ENCODE measurements at regions not wholly inside any gene's neighbourhood (a gene's known extent, or its start where the extent isn't known, plus 50 kb on each side); places are given as distances from the start of the nearest gene placed in this dataset.

DNA sequence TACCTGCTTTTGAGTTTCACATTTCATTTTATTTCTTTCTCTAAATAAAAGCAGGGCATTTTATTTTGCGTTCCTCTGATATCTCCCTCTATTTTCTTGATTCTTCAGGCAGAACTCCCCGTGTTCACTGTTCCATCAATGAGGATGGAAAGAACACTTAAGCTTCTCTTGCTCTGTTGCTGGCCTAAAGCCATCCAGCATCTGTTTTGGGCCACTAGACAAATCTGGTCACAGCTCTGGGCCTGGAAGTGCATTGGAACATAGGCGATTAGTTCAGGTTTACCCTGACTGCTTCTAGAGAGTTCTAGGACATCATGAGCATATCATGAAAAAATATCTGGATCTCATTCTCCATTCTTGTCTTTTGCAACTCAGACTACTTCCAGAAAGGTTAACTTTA lies 611.2 kb downstream of the UTRN start:
- no peak for DNase-seq
- Histone ChIP-seq H3K14ac (ENCODE audit: insufficient read depth, low read length) (no peak overlapping the region), H3K23me2 (ENCODE audit: insufficient read length, low read depth, low read length, poor library complexity, severe bottlenecking) (no peaks in the 10 kb centered on the region), H3K4ac (ENCODE audit: low read depth, low read length) (no peak overlapping the region), H3T11ph (ENCODE audit: low read length) (no peak overlapping the region), H3K56ac (ENCODE audit: insufficient read length, low read depth, low read length) (no peak overlapping the region), H3K4me1 (ENCODE audit: insufficient read depth, low read length) (no peaks in the 10 kb centered on the region; the same call in 1 of the 2 replicates), H2BK5ac (ENCODE audit: insufficient read length, low read length) (no peak overlapping the region), H3K23ac (ENCODE audit: insufficient read length, low read depth, low read length) (no peak overlapping the region), H2AFZ (ENCODE audit: low read length) (no peak overlapping the region), H3K9ac (ENCODE audit: extremely low read depth, insufficient read length, low read length) (no peak overlapping the region), H2BK20ac (ENCODE audit: low read depth, low read length, poor library complexity, severe bottlenecking) (no peak overlapping the region), H4K5ac (ENCODE audit: insufficient read length, low read depth, low read length) (no peak overlapping the region), H3K27me3 (ENCODE audit: insufficient read depth, low read length) (no peaks in the 10 kb centered on the region), H2AK5ac (ENCODE audit: insufficient read length, low read length) (no peak overlapping the region), H4K8ac (replicated peaks; ENCODE audit: insufficient read length, low read depth, low read length) (no peak overlapping the region), H3K79me1 (ENCODE audit: insufficient read depth, low read depth, low read length, poor library complexity, severe bottlenecking) (no peaks in the 10 kb centered on the region), H3K18ac (ENCODE audit: insufficient read length, low read depth, low read length) (no peak overlapping the region), H2BK120ac (ENCODE audit: low read depth, low read length, poor library complexity, severe bottlenecking) (no peak overlapping the region), H2BK15ac (ENCODE audit: low read depth, low read length) (no peak overlapping the region), H3K9me3 (ENCODE audit: control insufficient read depth, low read depth, low read length) (no peaks in the 10 kb centered on the region), H3K79me2 (ENCODE audit: insufficient read depth, low read length) (no peaks in the 10 kb centered on the region), H4K91ac (ENCODE audit: insufficient read length, low read depth, low read length) (no peak overlapping the region), H3K4me2 (ENCODE audit: insufficient read depth, insufficient read length, low read length) (no peak overlapping the region), H2BK12ac (ENCODE audit: insufficient read length, low read depth, low read length) (no peak overlapping the region), H4K20me1 (ENCODE audit: control insufficient read depth, insufficient read depth, insufficient read length) (no peaks in the 10 kb centered on the region), H3K27ac (ENCODE audit: insufficient read length, low read depth, low read length) (no peak overlapping the region)
- H3K4me1 Mint-ChIP-seq = peaks cover 19 to 26% of the 10 kb centered on the region in 2 experiments
- peaks cover 10% of the 10 kb centered on the region for H3K27me3 Mint-ChIP-seq (ENCODE audit: low read depth)
- no CpG with 5 or more reads among the region's 3 CpGs for WGBS (ENCODE audit: extremely low coverage, insufficient read length, low lambda C conversion rate)
- TF ChIP-seq, protein P1, sequence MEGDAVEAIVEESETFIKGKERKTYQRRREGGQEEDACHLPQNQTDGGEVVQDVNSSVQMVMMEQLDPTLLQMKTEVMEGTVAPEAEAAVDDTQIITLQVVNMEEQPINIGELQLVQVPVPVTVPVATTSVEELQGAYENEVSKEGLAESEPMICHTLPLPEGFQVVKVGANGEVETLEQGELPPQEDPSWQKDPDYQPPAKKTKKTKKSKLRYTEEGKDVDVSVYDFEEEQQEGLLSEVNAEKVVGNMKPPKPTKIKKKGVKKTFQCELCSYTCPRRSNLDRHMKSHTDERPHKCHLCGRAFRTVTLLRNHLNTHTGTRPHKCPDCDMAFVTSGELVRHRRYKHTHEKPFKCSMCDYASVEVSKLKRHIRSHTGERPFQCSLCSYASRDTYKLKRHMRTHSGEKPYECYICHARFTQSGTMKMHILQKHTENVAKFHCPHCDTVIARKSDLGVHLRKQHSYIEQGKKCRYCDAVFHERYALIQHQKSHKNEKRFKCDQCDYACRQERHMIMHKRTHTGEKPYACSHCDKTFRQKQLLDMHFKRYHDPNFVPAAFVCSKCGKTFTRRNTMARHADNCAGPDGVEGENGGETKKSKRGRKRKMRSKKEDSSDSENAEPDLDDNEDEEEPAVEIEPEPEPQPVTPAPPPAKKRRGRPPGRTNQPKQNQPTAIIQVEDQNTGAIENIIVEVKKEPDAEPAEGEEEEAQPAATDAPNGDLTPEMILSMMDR (conservative IDR thresholded peaks at IDR 0.05) = no peak
- H3K36me3 Mint-ChIP-seq (ENCODE audit: insufficient read depth in 1 of 3, low read depth in 3 of 3) = peaks cover under 1 to 9% (median 7%) of the 10 kb centered on the region in 3 experiments; a peak in 6 of 7 replicates
- H3K9me3 Mint-ChIP-seq = peaks cover 4 to 6% of the 10 kb centered on the region in 2 experiments; a peak in 4 of 5 replicates
- no peak overlapping the region for H3K4me3 Mint-ChIP-seq
- peak overlapping the region in 1 of 3 experiments; percentile 1; a peak in 1 of 7 replicates for H3K27ac Mint-ChIP-seq

Measured in H9 (cell line).